Nucleus accumbens (tissue), 56 donors: ENCODE measurements at regions not wholly inside any gene's neighbourhood (a gene's known extent, or its start where the extent isn't known, plus 50 kb on each side); places are given as distances from the start of the nearest gene placed in this dataset.
"Not testable (repeated sequence)": the region's sequence is repeated elsewhere in the genome, so short reads cannot be mapped to it uniquely, and the experiment has no call there.

Experiments
- DNase-seq, 56 donors: peaks; one replicate each; lab custom pipeline; 2025; lab: John Stamatoyannopoulos, UW

DNA sequence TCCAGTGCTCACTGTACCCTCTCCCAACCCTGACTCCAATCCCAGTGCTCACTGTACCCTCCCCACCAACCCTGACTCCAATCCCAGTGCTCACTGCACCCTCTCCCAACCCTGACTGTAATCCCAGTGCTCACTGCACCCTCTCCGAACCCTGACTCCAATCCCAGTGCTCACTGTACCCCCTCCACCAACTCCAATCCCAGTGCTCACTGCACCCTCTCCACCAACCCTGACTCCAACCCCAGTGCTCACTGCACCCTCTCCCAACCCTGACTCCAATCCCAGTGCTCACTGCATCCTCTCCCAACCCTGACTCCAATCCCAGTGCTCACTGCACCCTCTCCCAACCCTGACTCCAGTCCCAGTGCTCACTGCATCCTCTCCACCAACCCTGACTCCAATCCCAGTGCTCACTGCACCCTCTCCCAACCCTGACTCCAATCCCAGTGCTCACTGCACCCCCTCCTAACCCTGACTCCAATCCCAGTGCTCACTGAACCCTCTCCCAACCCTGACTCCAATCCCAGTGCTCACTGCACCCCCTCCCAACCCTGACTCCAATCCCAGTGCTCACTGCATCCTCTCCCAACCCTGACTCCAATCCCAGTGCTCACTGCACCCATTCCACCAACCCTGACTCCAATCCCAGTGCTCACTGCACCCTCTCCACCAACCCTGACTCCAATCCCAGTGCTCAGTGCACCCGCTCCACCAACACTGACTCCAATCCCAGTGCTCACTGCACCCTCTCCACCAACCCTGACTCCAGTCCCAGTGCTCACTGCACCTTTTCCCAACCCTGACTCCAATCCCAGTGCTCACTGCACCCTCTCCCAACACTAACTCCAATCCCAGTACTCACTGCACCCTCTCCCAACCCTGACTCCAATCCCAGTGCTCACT lies 136.3 kb upstream of the ZNF618 start:
- DNase-seq = not testable (repeated sequence)

DNA sequence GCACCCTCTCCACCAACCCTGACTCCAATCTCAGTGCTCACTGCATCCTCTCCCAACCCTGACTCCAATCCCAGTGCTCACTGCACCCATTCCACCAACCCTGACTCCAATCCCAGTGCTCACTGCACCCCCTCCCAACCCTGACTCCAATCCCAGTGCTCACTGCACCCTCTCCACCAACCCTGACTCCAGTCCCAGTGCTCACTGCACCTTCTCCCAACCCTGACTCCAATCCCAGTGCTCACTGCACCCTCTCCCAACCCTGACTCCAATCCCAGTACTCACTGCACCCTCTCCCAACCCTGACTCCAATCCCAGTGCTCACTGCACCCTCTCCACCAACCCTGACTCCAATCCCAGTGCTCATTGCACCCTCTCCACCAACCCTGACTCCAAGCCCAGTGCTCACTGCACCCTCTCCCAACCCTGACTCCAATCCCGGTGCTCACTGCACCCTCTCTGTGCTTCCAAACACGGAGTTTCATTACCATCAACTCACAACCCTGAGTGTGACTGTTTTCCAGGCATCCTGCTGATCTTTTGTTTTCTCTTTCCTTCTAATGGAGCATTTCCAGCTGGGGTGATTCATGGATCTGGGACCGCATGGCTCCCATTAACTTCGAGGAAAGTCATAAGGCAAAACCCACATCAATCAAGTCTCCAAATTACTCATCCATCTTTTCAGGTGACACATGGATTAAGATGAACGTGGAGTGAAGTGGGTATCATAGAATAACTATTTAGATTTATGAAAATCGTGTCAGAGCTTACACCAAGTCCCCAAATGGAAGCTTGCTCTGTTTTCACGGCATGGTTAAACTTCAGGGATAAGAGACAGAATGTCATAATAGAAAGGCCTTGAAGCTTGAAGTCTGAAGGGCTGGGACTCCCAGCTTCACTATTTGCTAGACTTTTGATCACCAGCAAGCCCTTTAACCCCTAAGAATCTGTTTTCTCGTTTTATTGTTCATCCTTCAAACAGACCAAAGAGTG lies 135.3 kb upstream of the ZNF618 start:
- not testable (repeated sequence) for DNase-seq

DNA sequence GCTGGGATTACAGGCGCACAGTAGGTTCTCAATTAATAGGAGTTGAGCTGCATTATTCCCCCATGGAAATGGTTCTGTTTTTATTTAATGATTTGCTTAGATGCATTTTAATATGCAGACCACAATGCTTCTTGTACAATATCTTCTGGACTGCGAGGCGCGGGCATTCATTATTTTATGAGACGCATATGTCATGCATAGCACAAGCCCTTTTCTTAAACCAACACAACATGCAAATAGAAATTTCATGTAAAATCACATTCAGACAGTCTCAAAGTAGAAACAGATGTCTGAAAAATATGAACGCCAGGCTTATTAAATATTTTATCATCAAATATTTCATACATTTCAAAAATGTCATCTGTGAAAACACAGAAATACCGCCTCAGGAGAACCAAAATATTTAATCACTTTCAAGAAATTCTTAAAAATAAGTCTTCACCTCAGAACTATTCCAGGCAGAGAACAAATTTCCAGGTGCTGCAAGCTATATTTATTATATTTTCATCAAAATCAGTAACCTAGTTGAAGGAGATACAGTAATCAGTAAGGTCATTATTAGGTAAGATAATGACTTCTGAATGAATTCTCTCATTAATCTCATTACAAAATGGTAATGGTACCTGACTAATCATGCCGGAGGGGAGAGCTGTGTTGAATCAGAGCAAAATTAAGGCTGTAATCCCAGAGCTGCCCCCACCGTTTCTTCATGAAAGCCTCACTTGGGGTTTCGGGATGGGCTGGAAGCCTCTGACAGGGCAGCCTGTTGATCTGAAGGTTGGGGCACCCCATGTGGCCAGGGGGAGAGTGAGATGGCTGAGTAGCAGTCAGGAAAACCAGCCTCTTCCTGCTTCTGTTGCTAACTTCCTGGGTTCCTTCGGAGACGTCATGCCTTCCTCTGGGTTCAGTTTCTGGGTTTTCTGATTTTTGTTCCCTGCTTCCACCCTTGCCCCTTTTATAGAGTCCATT lies 133.9 kb upstream of the ZNF618 start:
- no peak for DNase-seq

DNA sequence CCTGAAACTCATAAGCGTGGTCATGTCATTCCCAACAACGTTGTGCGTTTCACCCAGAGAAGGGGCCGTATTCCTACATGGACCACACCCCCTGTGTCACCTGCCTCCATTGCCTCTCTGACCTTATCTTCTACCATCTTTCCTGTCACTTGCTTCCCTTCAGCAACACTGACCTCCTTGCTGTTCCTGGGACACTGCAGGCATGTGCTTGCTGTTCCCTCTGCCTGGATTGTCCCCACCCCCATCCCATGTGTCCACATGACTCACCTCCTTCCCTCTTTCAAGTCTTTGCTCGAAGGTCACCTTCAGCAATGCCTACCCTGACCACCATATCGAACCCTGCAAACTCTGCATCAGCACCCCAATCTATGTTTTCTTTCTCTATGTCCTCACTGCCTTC lies 133.2 kb upstream of the ZNF618 start:
- no peak for DNase-seq

DNA sequence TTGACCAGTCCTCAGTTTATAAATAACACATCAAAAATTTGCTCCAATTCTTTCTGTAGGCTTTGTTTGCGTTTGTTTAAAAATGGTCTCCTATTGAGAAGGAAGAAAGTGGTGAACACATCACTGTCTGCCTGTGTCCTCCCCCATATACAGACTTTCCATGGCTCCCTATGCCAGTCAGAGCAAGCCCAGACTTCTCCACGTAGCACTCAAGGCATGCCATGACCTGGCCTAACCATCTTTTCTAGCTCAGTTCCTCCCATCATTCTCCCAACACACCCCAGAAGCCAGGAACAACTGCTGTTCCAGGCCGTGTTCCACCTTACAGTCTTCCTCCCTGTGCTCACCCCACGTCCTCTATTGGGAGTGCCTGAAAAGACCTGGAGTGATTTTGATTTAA lies 129.6 kb upstream of the ZNF618 start:
- DNase-seq = no peak

DNA sequence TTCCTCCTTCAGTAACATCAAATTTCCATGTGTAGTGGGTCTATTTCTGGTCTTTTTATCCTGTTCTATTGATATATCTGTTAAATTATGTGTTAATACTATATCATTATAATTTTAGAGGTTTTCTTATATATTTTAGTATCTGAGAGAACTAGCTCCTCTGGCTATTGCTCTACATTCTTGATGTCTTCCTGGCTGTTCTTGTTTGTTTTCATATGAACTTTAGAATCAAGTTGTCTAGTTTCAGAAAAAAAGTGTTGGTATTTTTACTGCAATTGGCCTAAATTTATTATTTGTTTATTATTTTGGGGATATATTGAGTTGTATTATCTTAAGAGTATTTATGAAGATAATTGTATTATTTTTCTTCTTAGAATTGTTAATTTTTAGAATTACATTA lies 128.0 kb upstream of the ZNF618 start:
- DNase-seq = no peak

DNA sequence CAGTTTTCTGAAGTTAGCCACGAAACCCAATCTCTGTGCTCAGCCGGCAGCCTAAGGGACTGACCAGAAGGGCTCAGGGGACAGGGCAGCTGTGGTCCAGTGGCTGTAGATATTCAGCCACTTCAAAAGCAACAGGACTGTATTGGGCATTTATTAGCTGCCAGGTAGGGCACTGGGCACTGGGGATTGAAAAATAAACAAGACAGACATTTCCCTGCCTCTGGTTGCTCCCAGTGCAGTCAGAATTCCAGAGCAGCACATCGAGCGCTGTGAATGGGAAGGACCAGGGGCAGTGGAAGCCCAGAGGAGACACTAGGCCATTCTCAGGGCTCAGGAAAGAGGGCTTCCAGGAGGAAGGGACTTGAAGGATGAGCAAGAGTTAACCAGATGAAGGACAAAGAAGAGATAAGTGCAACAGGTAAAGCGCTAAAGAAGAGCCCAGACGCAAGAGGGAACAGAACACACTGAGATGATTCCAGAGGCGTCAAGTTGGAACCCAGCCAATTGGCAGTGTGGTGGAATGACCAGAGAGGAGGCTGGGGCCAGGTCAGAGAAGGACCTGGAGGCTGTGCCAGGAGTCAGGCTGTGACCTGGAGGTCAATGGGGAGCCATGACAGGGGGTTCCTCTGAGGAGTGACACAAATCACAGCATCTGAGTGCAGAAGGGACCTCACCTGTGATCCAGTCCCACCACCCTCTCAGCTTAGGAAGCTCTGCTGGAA lies 122.5 kb upstream of the ZNF618 start:
- no peak for DNase-seq

DNA sequence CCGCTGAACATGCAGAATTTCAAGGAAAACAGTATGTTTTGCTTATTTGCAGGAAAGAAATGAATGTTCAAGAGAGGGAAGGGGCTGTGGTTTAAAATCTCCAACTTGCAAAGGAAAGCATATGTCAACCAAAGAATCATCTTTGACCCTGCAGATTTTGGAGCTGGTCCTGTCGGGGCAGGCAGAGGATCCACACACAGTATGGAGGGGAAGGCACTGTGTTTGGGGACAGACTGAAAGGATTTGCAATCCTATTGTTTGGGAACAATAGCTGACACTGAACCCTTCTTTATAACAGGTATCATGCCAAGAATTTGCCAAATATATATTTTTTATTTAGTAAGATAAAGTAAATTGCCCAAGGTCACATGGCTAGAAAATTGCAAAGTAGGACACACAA lies 121.4 kb upstream of the ZNF618 start:
- DNase-seq = no peak

DNA sequence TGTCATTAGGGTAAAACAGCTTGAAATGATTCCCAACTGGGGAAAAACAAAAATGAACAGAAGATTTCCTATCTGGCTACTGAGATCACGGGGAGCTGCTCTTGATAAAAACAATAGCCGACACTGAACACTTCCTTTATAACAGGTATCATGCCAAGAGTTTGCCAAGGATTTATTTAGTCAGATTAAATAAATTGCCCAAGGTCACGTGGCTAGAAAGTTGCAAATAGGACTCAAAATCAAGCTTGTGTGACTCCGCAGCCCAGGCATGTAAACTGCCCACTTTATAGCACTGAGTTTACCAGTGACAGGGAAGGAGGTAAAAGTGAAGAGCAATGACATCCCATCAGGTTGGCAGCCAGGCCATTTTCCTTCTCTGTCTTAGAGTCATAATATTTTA lies 120.7 kb upstream of the ZNF618 start:
- DNase-seq = no peak

DNA sequence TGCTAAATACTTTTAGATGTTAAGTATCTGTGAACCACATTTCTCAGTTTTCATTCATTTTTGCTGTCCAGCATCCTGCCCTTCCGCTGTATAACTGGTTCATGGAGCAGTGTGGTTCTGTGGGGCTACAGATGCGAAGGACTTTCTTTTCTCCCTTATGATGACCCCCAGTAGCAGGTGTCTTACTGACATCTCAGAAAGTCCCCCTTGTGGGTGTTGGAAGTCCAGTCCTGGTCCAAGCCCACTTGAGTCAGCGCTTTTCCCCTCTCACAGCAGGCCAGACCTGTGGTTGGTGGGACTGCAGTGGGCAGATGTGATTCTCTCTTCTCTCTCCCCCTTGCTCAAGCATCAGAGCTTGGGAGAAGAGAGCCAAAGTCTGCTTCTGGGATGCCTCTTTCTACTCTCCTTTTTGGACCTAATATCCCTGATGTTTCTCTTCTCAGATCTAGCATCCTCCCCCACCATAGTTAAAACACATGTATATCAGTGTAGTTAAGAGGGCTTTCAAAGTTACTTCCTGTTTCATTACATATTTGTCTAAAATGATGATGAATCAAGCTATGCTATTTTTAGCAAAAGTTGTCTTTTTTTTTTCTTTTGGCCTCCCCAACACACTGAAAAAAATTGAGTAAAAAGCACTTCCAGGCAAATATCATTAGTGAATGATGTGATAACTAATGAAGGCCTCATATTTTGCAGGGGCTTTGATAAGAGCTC lies 119.5 kb upstream of the ZNF618 start:
- no peak for DNase-seq

DNA sequence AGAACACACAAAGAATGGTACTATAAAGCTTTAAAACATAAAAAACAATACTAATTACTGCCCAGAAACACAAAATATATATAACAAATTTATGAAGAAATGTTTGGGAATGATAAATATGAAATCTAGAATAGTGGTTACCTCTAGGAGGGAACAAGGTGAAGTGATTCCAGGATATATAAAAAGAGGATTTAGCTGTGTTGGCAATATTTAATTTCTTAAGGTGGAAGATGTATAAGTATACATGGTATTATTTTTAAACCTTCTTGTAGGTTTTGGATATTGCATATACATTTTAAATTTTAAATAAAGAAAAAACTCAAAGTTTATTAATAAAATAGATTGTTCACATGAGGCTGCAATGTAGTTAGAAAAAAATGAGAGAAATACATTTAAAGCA lies 112.7 kb upstream of the ZNF618 start:
- no peak for DNase-seq

DNA sequence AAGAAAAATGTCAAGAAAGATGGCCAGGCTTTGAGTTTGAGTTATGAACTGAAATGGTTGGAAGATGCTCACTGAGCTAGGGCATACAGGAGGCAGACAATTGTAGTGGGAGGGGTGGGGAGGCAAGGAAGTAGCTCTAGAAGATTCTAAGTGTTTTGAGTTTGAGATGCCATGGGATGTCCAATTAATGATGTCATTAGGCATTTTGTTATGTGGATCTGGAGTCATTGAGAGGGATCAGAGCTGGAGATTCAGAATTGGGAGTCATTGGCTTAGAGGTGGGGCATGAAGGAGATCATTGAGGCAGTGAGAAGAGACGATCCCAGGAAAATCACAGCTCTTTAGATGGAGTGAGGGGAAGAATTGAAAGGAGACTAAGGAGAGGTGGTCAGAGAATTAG lies 111.5 kb upstream of the ZNF618 start:
- DNase-seq = no peak

DNA sequence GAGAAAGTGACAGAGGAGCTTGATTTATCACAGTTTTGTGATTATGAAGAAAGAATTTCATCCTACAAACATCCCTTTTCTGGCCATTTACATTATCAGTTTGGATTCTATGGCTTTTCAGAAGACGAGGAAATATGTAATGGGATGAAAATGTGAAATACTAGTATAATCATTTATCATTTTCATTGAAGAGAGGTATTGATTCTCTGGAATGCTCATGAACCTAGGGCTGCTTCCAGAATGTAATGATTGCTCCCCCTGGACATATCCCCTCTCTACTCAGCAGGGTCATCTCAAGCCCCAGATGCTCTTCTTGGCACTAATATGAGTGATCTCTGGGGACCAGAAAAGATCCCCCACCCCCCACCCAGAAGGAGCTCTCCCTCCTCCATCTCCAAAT lies 106.7 kb upstream of the ZNF618 start:
- no peak for DNase-seq

DNA sequence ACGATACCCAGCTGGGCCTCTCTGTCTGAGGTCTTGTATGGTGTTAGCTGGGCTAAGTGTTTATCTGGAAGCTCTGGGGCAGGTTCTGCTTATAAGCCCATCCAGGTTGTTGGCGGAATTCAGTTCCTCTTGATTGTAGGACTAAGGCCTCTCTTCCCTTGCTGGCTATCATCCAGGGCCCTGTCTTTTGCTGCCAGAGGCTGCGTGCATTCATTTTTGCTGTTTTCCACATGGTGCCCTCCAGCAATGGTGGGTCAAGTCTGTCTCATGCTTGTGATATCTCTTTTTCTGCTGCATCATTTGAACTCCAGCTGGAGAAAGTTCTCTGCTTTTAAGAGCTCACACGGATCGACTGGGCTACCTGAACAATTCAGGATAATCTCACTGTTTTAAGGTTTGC lies 105.7 kb upstream of the ZNF618 start:
- no peak for DNase-seq

DNA sequence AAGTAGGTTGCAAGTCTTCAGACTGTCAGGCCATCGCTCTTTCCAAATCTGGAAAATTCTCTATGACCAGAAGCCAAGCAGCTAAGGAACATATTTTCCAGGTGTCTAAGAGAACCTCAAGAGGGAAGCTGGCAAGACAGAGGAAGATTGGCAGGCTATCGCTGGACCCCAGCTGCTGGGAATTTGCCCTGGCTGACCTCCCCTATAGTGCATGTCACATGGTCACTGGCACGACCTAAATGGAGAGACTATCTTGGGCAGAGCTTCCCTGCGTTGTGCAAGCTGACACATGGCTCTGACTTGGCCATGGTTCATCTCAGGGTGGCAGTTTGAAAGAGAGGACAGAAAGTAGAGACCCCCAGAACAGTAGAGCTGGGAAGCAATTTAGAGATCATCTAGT lies 104.9 kb upstream of the ZNF618 start:
- no peak for DNase-seq

DNA sequence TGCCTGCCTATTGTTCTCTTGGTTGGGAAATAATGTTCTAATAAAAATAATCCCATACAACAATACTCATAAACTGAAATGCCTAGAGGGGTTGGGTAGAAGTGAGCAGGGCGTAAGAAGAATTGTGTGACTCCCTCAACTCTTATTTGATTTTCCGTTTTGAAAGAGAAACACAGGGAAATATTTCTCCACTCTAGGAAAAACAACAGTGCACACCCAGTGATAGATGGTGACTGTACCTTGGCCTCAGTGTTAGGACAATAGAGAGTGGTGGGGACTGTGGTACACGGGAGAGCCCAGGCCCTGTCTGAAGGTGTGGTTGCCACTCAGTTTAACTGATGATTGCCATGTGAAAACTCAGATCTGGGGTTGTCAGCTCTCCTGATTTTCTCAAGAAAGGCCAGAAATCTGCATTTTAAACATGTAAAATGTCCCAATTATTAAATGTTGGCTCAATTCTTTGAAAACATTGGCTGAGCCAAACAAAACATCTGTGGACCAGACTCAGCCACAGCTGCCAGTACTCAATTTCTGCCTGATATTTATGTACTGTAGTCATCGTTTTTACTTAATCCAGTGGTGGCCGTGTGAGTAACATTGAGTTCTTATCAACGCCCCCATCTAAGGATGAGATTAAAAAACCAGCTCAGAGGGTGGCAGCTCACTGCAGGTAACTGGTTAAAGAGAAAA lies 103.8 kb upstream of the ZNF618 start:
- no peak for DNase-seq

DNA sequence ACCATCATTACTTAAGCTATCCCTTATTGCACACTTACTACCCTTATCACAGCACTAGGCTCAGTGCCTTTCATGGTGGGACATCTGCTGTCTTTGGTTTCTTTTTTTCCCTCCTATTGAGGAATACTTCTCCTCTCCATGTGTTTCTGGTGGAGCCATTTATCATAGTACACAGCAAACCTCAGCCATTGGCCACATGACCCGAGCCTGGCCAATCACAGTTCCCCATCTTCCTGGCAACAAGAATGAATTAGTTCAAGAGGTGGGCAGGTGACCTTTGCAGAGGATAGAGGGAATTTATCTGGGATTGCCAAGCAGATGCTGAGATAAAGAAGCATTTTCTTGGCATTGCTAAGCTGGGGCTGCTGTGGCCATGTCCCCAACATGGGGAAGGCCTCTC lies 101.1 kb upstream of the ZNF618 start:
- no peak for DNase-seq

DNA sequence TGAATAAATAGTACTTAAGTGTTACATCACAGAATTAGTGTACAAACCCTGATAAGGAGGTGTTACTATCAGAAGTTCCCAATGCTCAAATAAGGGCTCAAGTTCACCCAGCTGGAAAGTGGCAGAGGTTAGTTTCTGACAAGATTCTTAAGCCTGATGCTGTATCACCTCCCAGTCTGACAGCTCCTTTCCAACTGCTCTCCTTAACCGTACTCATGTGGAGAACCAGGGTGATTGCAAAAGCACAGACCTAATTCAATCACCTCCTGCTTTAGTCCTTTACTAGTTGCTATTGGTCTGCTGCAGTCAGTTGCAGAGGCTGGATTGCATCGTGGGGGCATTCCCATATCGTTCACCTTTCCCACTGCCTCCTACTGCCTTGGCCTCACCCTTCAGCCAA lies 100.4 kb upstream of the ZNF618 start:
- DNase-seq = no peak
